CD14-positive monocyte (primary cell): ENCODE measurements at regions not wholly inside any gene's neighbourhood (a gene's known extent, or its start where the extent isn't known, plus 50 kb on each side); places are given as distances from the start of the nearest gene placed in this dataset.

ENCODE experiments used
- DNase-seq, 3 donors: peaks; one replicate each; pipeline ENCODE4 v3.0.0-alpha.2; 2011 to 2022
- H2AFZ ChIP-seq: 2 replicates; pipeline ENCODE4 v1.6.0; 2012; ENCODE audit warnings: mild to moderate bottlenecking, low read depth, low read length, inconsistent platforms; ENCODE audit not compliant: insufficient read depth, poor library complexity, severe bottlenecking
- H3K27ac ChIP-seq, 2 donors: 1 replicate in 1 of 2; 2 replicates in 1 of 2; pipeline ENCODE4 v1.5.1; 2012 to 2013; ENCODE audit warnings: low read length in 2 of 2, control low read depth in 1 of 2, inconsistent platforms in 1 of 2, low read depth in 1 of 2, mild to moderate bottlenecking in 1 of 2
- H3K27me3 ChIP-seq, 2 donors: one replicate each; pipeline versions ENCODE4 v1.6.0 to v1.6.1; 2011 to 2013; ENCODE audit warnings: low read length in 2 of 2; ENCODE audit not compliant: control insufficient read depth in 2 of 2, insufficient read depth in 2 of 2
- H3K36me3 ChIP-seq, 2 donors: replicated peaks in 1 of 2; 1 replicate in 1 of 2; 2 replicates in 1 of 2; pipeline versions ENCODE4 v1.5.1 to v1.6.1; 2012 to 2013; ENCODE audit warnings: low read length in 2 of 2, control low read depth in 1 of 2, inconsistent platforms in 1 of 2, mild to moderate bottlenecking in 1 of 2; ENCODE audit not compliant: insufficient read depth in 2 of 2, control insufficient read depth in 1 of 2
- H3K4me1 ChIP-seq, 2 donors: 1 replicate in 1 of 2; 2 replicates in 1 of 2; pipeline versions ENCODE4 v1.5.1 to v1.6.1; 2012 to 2013; ENCODE audit warnings: low read length in 2 of 2, control low read depth in 1 of 2, inconsistent platforms in 1 of 2, mild to moderate bottlenecking in 1 of 2, moderate library complexity in 1 of 2; ENCODE audit not compliant: insufficient read depth in 2 of 2, control insufficient read depth in 1 of 2
- H3K4me2 ChIP-seq: replicated peaks from 2 replicates; pipeline ENCODE3; 2012; ENCODE audit warnings: low read length, moderate library complexity, mild to moderate bottlenecking; ENCODE audit not compliant: poor library complexity, severe bottlenecking; ENCODE audit errors: extremely low read depth
- H3K4me3 ChIP-seq, 3 experiments: fragments of 200-600 bp in 1 of 3; sonication (generic) in 1 of 3; replicated peaks in 1 of 3; 1 replicate in 2 of 3; 2 replicates in 1 of 3; pipeline ENCODE4 v1.5.1; 2011 to 2013; ENCODE audit warnings: low read length in 3 of 3, mild to moderate bottlenecking in 3 of 3, control low read depth in 2 of 3, low read depth in 2 of 3, inconsistent platforms in 1 of 3, moderate library complexity in 1 of 3
- H3K79me2 ChIP-seq: 2 replicates; pipeline ENCODE4 v1.6.0; 2012; ENCODE audit warnings: mild to moderate bottlenecking, control low read depth, inconsistent platforms, low read length, moderate library complexity; ENCODE audit not compliant: insufficient read depth
- H3K9ac ChIP-seq: 2 replicates; pipeline ENCODE4 v1.6.0; 2017; ENCODE audit warnings: low read length, mild to moderate bottlenecking; ENCODE audit not compliant: insufficient read depth, poor library complexity, severe bottlenecking
- H3K9me3 ChIP-seq, 2 donors: replicated peaks in 1 of 2; 1 replicate in 1 of 2; 2 replicates in 1 of 2; pipeline versions ENCODE4 v1.5.1 to v1.6.1; 2012 to 2013; ENCODE audit warnings: low read length in 2 of 2, control low read depth in 1 of 2; ENCODE audit not compliant: control insufficient read depth in 1 of 2, insufficient read depth in 1 of 2
- H4K20me1 ChIP-seq: 2 replicates; pipeline ENCODE4 v1.6.0; 2012; ENCODE audit warnings: mild to moderate bottlenecking, low read length, control low read depth, moderate library complexity; ENCODE audit not compliant: insufficient read depth
- H3K27ac Mint-ChIP-seq, 7 donors: one replicate each; pipeline ENCODE4 v1.8.0; 2020; ENCODE audit warnings: mild to moderate bottlenecking in 7 of 7, mixed read lengths in 7 of 7, moderate library complexity in 6 of 7, inconsistent platforms in 2 of 7
- H3K27me3 Mint-ChIP-seq, 3 donors: one replicate each; pipeline ENCODE4 v1.8.0; 2021 to 2022; ENCODE audit warnings: low read depth in 3 of 3, mild to moderate bottlenecking in 3 of 3, mixed read lengths in 3 of 3, moderate library complexity in 3 of 3, inconsistent platforms in 1 of 3
- H3K36me3 Mint-ChIP-seq, 2 donors: one replicate each; pipeline ENCODE4 v1.8.0; 2020; ENCODE audit warnings: mixed read lengths in 2 of 2, inconsistent platforms in 1 of 2, mild to moderate bottlenecking in 1 of 2
- H3K4me1 Mint-ChIP-seq: one replicate; pipeline ENCODE4 v1.8.0; 2020; ENCODE audit warnings: mild to moderate bottlenecking, mixed read lengths
- H3K4me3 Mint-ChIP-seq, 2 donors: one replicate each; pipeline ENCODE4 v1.8.0; 2020; ENCODE audit warnings: mild to moderate bottlenecking in 2 of 2, mixed read lengths in 2 of 2, moderate library complexity in 1 of 2
- H3K9me3 Mint-ChIP-seq, 7 donors: one replicate each; pipeline ENCODE4 v1.8.0; 2020 to 2022; ENCODE audit warnings: mixed read lengths in 7 of 7, mild to moderate bottlenecking in 6 of 7, moderate library complexity in 6 of 7, inconsistent platforms in 2 of 7
- WGBS: methylation state at CpG from one replicate; pipeline ENCODE4 v1.1.5; 2013; ENCODE audit warnings: missing lambda C conversion rate; ENCODE audit not compliant: insufficient coverage; 5-methylcytosine and 5-hydroxymethylcytosine counted together
- intact Hi-C, 2 donors: fragments of 100-400 bp; cut with micrococcal nuclease; formaldehyde crosslinking; loops; one replicate each; pipeline versions ENCODE4 v1.15.0 to v1.15.1; 2023
- TF ChIP-seq, protein P1 (sequence below): fragments of 200-600 bp; IDR thresholded peaks from one replicate; pipeline ENCODE4 v1.8.0; 2022; ENCODE audit warnings: antibody characterized with exemption, mild to moderate bottlenecking

DNA sequence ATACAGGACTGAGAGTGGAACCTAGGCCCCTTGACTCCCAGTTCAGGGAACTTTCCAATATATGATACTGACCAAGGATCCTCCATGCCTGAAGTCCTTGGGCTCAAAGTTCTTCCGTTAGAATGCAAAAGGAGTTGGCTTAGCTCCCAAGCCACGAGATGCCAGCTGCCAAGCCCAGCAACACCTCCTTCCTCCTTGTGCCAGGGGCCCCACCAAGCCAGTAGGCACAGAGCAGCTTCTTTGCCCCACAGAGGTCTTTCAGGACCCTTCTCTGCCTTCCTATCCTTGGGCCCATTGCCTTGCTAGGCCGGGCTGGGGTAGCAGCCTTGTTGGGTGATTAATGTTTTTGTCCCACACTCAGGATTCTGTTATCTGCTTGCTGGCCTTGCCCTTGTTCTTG lies 105.6 kb downstream of the EFNB1 start:
- H3K36me3 ChIP-seq = no peaks in the 10 kb centered on the region
- intact Hi-C loops = no loop called here
- Mint-ChIP-seq H3K9me3 (no peaks in the 10 kb centered on the region), H3K4me1 (peaks cover 4% of the 10 kb centered on the region), H3K4me3 (no peak overlapping the region), H3K36me3 (no peaks in the 10 kb centered on the region), H3K27me3 (peaks cover 2 to 3% (median 2%) of the 10 kb centered on the region in 3 donors), H3K27ac (no peak overlapping the region)
- no peak overlapping the region for H3K4me3 ChIP-seq
- no peak for DNase-seq
- H2AFZ ChIP-seq = no peak overlapping the region
- WGBS = no CpG with 5 or more reads among the region's 3 CpGs
- H3K9me3 ChIP-seq = no peaks in the 10 kb centered on the region
- no peak overlapping the region for H3K4me2 ChIP-seq
- no peak overlapping the region for H3K9ac ChIP-seq
- H3K27me3 ChIP-seq = no peaks in the 10 kb centered on the region
- no peaks in the 10 kb centered on the region for H4K20me1 ChIP-seq
- TF ChIP-seq, protein P1, sequence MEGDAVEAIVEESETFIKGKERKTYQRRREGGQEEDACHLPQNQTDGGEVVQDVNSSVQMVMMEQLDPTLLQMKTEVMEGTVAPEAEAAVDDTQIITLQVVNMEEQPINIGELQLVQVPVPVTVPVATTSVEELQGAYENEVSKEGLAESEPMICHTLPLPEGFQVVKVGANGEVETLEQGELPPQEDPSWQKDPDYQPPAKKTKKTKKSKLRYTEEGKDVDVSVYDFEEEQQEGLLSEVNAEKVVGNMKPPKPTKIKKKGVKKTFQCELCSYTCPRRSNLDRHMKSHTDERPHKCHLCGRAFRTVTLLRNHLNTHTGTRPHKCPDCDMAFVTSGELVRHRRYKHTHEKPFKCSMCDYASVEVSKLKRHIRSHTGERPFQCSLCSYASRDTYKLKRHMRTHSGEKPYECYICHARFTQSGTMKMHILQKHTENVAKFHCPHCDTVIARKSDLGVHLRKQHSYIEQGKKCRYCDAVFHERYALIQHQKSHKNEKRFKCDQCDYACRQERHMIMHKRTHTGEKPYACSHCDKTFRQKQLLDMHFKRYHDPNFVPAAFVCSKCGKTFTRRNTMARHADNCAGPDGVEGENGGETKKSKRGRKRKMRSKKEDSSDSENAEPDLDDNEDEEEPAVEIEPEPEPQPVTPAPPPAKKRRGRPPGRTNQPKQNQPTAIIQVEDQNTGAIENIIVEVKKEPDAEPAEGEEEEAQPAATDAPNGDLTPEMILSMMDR = no peak
- H3K79me2 ChIP-seq = no peaks in the 10 kb centered on the region
- no peaks in the 10 kb centered on the region for H3K4me1 ChIP-seq
- H3K27ac ChIP-seq = no peak overlapping the region

DNA sequence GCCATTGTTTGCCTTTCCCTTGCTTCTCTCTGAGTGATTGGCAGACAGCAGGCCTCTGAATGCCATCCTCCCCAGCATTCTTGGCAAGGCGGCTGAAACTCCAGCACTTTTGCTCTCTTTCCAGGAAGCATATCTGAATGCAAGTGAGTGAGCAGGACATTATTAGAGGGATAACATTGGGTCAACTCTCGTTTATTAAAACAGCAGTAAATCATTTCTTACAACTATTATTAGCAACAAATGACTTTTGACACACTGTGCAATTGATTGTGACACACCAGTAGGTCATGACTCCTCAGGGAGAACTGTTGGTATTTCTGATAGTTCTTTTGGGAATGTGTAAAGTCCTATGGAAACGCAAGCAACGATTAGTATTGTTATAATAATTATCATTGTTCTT lies 103.8 kb downstream of the EFNB1 start:
- intact Hi-C loops = no loop called here
- Mint-ChIP-seq H3K4me1 (peaks cover 4% of the 10 kb centered on the region), H3K36me3 (no peaks in the 10 kb centered on the region), H3K27ac (no peak overlapping the region), H3K4me3 (no peak overlapping the region), H3K27me3 (peaks cover 1 to 4% (median 2%) of the 10 kb centered on the region in 3 donors), H3K9me3 (no peaks in the 10 kb centered on the region)
- DNase-seq = no peak
- WGBS = no CpG with 5 or more reads among the region's 4 CpGs
- Histone ChIP-seq H4K20me1 (no peaks in the 10 kb centered on the region), H3K9ac (no peak overlapping the region), H3K27me3 (no peaks in the 10 kb centered on the region), H3K9me3 (no peaks in the 10 kb centered on the region), H2AFZ (no peak overlapping the region), H3K27ac (no peak overlapping the region), H3K79me2 (no peaks in the 10 kb centered on the region), H3K4me2 (no peak overlapping the region), H3K36me3 (no peaks in the 10 kb centered on the region), H3K4me3 (no peak overlapping the region), H3K4me1 (no peaks in the 10 kb centered on the region)
- TF ChIP-seq, protein P1 = no peak
